Caco-2 (cell line): ENCODE measurements at regions not wholly inside any gene's neighbourhood (a gene's known extent, or its start where the extent isn't known, plus 50 kb on each side); places are given as distances from the start of the nearest gene placed in this dataset.

Experiments used
- BruUV-seq: library from RNA; stranded (reverse); fragments of 400-500 nt; replicated peaks from 2 replicates; lab custom pipeline; 2021; lab: Mats Ljungman, UMichigan
- CTCF ChIA-PET: fragments of 300-600 bp; sonication (Branson Sonifier 250); formaldehyde crosslinking; loops from one replicate; lab custom pipeline; 2022; ENCODE audit warnings: antibody characterized with exemption; lab: Charles Lee
- POLR2A ChIA-PET: fragments of 300-600 bp; sonication (Branson Sonifier 250); formaldehyde crosslinking; loops from one replicate; lab custom pipeline; 2022; ENCODE audit warnings: antibody characterized with exemption; lab: Charles Lee
- DNase-seq, 2 experiments: peaks; one replicate each; pipeline versions ENCODE4 v3.0.0 to v3.0.0-alpha.2; 2020 to 2022
- H3K27me3 ChIP-seq: replicated peaks from 2 replicates; pipeline ENCODE4 v1.6.0; 2011; ENCODE audit warnings: low read length; ENCODE audit not compliant: control insufficient read depth, insufficient read depth
- H3K36me3 ChIP-seq: 2 replicates; pipeline ENCODE4 v1.5.1; 2011; ENCODE audit warnings: low read length; ENCODE audit not compliant: control insufficient read depth, insufficient read depth
- H3K4me1 ChIP-seq: fragments of 250-450 bp; sonication (Bioruptor Pico); 2 replicates; pipeline ENCODE4 v1.5.1; 2020; ENCODE audit warnings: mild to moderate bottlenecking
- H3K4me3 ChIP-seq: 2 replicates; pipeline ENCODE4 v1.5.1; 2011; ENCODE audit warnings: low read depth, mild to moderate bottlenecking, control low read depth, low read length
- H3K9me3 ChIP-seq: fragments of 250-450 bp; sonication (Bioruptor Pico); 2 replicates; pipeline ENCODE4 v1.5.1; 2020; ENCODE audit warnings: mild to moderate bottlenecking, moderate library complexity
- H3K27ac Mint-ChIP-seq: one replicate; pipeline ENCODE4 v1.8.0; 2022; ENCODE audit warnings: mixed read lengths; ENCODE audit not compliant: unreplicated experiment
- H3K27me3 Mint-ChIP-seq: one replicate; pipeline ENCODE4 v1.8.0; 2022; ENCODE audit warnings: mixed read lengths; ENCODE audit not compliant: insufficient read depth, unreplicated experiment
- H3K36me3 Mint-ChIP-seq: one replicate; pipeline ENCODE4 v1.8.0; 2022; ENCODE audit warnings: mild to moderate bottlenecking, mixed read lengths; ENCODE audit not compliant: insufficient read depth, unreplicated experiment
- H3K4me1 Mint-ChIP-seq: one replicate; pipeline ENCODE4 v1.8.0; 2022; ENCODE audit warnings: low read depth, mixed read lengths; ENCODE audit not compliant: unreplicated experiment
- H3K4me3 Mint-ChIP-seq: one replicate; pipeline ENCODE4 v1.8.0; 2022; ENCODE audit warnings: mild to moderate bottlenecking, moderate library complexity, mixed read lengths; ENCODE audit not compliant: unreplicated experiment
- H3K9me3 Mint-ChIP-seq: one replicate; pipeline ENCODE4 v1.8.0; 2022; ENCODE audit warnings: mixed read lengths; ENCODE audit not compliant: unreplicated experiment
- intact Hi-C: fragments of 100-400 bp; cut with micrococcal nuclease; formaldehyde crosslinking; loops from one replicate; pipeline ENCODE4 v1.10.0; 2022; ENCODE audit not compliant: unreplicated experiment
- TF ChIP-seq, protein P1 (sequence below), 2 experiments: fragments of 200-600 bp in 1 of 2; IDR thresholded peaks; 1 replicate in 1 of 2; 2 replicates in 1 of 2; pipeline versions ENCODE4 v1.5.1 to v1.8.0; 2011 to 2022; ENCODE audit warnings: antibody characterized with exemption in 1 of 2, control low read depth in 1 of 2, inconsistent platforms in 1 of 2, low read depth in 1 of 2, low read length in 1 of 2, mild to moderate bottlenecking in 1 of 2, moderate library complexity in 1 of 2; ENCODE audit not compliant: insufficient read depth in 1 of 2, severe bottlenecking in 1 of 2, unreplicated experiment in 1 of 2

DNA sequence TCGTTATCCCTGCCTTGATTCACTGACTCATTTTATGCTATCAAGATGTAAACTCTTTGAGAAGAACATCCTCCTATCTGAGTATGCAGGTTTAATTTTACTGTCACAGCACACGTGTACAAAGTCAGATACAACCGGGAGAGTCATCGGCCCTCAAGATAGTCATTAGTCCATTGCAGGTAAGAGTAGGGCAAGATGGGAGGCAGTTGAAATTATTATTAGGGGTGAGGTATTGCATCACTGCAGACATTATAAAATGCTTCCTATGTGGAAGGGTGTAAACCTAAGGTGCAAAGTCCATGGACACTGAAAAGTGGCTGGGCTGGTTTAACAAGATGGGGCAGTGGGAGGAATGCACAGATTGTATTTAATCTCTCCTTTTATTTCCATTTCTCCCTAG is 113.7 kb downstream of the ARL4A start:
- Mint-ChIP-seq H3K4me3 (peak overlapping the region; percentile 35), H3K27ac (peak overlapping the region; percentile 71), H3K4me1 (peaks cover 33% of the 10 kb centered on the region), H3K36me3 (peaks cover 6% of the 10 kb centered on the region), H3K27me3 (no peaks in the 10 kb centered on the region), H3K9me3 (no peaks in the 10 kb centered on the region)
- no TSS peak for BruUV-seq
- H3K36me3 ChIP-seq: no peaks in the 10 kb centered on the region
- ChIA-PET CTCF (no interaction called here), POLR2A (no interaction called here)
- intact Hi-C loops: loop anchor here (1.0 to 5.0 kb wide), 7 partner anchors 20 to 316 kb away; partner anchors contain the start of gene ARL4A
- H3K27me3 ChIP-seq: no peaks in the 10 kb centered on the region
- TF ChIP-seq, protein P1, sequence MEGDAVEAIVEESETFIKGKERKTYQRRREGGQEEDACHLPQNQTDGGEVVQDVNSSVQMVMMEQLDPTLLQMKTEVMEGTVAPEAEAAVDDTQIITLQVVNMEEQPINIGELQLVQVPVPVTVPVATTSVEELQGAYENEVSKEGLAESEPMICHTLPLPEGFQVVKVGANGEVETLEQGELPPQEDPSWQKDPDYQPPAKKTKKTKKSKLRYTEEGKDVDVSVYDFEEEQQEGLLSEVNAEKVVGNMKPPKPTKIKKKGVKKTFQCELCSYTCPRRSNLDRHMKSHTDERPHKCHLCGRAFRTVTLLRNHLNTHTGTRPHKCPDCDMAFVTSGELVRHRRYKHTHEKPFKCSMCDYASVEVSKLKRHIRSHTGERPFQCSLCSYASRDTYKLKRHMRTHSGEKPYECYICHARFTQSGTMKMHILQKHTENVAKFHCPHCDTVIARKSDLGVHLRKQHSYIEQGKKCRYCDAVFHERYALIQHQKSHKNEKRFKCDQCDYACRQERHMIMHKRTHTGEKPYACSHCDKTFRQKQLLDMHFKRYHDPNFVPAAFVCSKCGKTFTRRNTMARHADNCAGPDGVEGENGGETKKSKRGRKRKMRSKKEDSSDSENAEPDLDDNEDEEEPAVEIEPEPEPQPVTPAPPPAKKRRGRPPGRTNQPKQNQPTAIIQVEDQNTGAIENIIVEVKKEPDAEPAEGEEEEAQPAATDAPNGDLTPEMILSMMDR (IDR thresholded peaks at IDR 0.05; ENCODE audit: insufficient read depth in 1 of 2, low read depth in 1 of 2, low read length in 1 of 2, severe bottlenecking in 1 of 2, unreplicated experiment in 1 of 2): no peak
- no peaks in the 10 kb centered on the region for H3K9me3 ChIP-seq
- no peak overlapping the region for H3K4me3 ChIP-seq
- peaks cover 44% of the 10 kb centered on the region for H3K4me1 ChIP-seq
- DNase-seq: peak; percentile 85 to 90

DNA sequence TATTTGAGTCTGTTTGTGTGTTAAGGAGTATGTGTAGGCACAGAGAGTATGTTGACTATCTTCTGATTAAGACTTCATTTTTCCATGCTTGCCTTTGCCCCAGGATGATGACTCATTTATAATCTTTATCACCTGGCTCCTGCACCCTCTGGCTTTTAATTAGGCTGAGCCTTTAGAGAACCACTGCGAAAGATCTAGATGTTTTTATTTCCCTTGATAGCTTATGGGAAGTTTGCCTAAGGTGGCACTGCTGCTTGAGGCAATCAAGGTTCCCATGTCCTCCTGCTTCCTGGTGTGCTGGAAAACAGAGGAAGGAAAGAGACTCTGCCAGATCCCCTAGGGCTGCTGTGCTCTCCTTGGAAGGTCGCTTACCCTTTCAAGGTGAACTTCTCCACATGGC is 114.6 kb downstream of the ARL4A start:
- peak overlapping the region; percentile 35 for H3K4me3 Mint-ChIP-seq
- POLR2A ChIA-PET: no interaction called here
- intact Hi-C loops: loop anchor here (5.0 kb wide), 2 partner anchors 140 to 315 kb away; no protein-coding TSS in a partner anchor
- Histone ChIP-seq H3K27me3 (no peaks in the 10 kb centered on the region), H3K9me3 (no peaks in the 10 kb centered on the region), H3K4me1 (peaks cover 44% of the 10 kb centered on the region), H3K4me3 (no peak overlapping the region), H3K36me3 (no peaks in the 10 kb centered on the region)
- H3K27ac Mint-ChIP-seq: peak overlapping the region; percentile 71
- H3K9me3 Mint-ChIP-seq: no peaks in the 10 kb centered on the region
- CTCF ChIA-PET: no interaction called here
- H3K4me1 Mint-ChIP-seq: peaks cover 33% of the 10 kb centered on the region
- peak in 1 of 2 experiments; percentile 10 for DNase-seq
- TF ChIP-seq, protein P1 (IDR thresholded peaks at IDR 0.05; ENCODE audit: insufficient read depth in 1 of 2, low read depth in 1 of 2, low read length in 1 of 2, severe bottlenecking in 1 of 2, unreplicated experiment in 1 of 2): no peak
- H3K36me3 Mint-ChIP-seq: peaks cover 6% of the 10 kb centered on the region
- no peaks in the 10 kb centered on the region for H3K27me3 Mint-ChIP-seq
- BruUV-seq: no TSS peak

DNA sequence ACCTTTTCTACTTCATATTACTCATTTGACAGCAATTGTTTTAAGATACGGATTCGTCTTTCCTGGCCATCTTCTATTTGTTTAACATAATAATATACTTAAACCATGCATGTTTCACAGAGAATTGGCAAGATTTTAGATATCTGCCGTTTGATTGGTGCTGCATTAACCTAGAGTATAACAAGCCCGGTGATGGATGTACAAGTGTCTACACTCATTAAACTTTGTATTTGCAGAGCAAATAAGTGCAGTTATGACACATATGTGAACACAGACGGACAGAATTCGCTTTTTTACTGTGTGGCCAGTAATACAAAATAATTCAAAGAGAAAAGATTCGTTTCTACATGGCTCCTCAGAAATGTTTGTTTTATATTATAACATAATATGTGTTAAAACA is 116.1 kb downstream of the ARL4A start:
- Mint-ChIP-seq H3K27ac (no peak overlapping the region), H3K36me3 (peaks cover 6% of the 10 kb centered on the region), H3K4me1 (peaks cover 33% of the 10 kb centered on the region), H3K9me3 (no peaks in the 10 kb centered on the region), H3K4me3 (no peak overlapping the region), H3K27me3 (no peaks in the 10 kb centered on the region)
- Histone ChIP-seq H3K36me3 (no peaks in the 10 kb centered on the region), H3K27me3 (no peaks in the 10 kb centered on the region), H3K9me3 (no peaks in the 10 kb centered on the region), H3K4me1 (peaks cover 44% of the 10 kb centered on the region), H3K4me3 (no peak overlapping the region)
- CTCF ChIA-PET: no interaction called here
- no peak for DNase-seq
- POLR2A ChIA-PET: no interaction called here
- BruUV-seq: no TSS peak
- intact Hi-C loops: loop anchor here (5.0 kb wide), 2 partner anchors 139 to 314 kb away; no protein-coding TSS in a partner anchor
- TF ChIP-seq, protein P1 (IDR thresholded peaks at IDR 0.05; ENCODE audit: insufficient read depth in 1 of 2, low read depth in 1 of 2, low read length in 1 of 2, severe bottlenecking in 1 of 2, unreplicated experiment in 1 of 2): no peak
